GM12878 (cell line): ENCODE measurements at regions not wholly inside any gene's neighbourhood (a gene's known extent, or its start where the extent isn't known, plus 50 kb on each side); places are given as distances from the start of the nearest gene placed in this dataset.

Experiments used
- ATAC-seq: fragments of 200-7000 bp; cut with Tn5 transposase; 3 replicates; pipeline ENCODE4 v1.9.1; 2020; ENCODE audit warnings: mild to moderate bottlenecking, moderate library complexity
- BruUV-seq: library from RNA; stranded (reverse); fragments of 400-500 nt; replicated peaks from 2 replicates; lab custom pipeline; 2021; lab: Mats Ljungman, UMichigan
- CTCF ChIA-PET: fragments of 300-600 bp; sonication (Branson Sonifier 250); formaldehyde crosslinking; extraction: SDS; loops from one replicate; lab custom pipeline; 2021; ENCODE audit warnings: inconsistent platforms; lab: Yijun Ruan, JAX
- POLR2A ChIA-PET: fragments of 350-600 bp; formaldehyde crosslinking; extraction: SDS; loops from one replicate; lab custom pipeline; 2021; ENCODE audit warnings: inconsistent platforms; lab: Charles Lee
- RAD21 ChIA-PET: fragments of 300-600 bp; sonication (Branson Sonifier 250); formaldehyde crosslinking; loops from one replicate; lab custom pipeline; 2023; ENCODE audit warnings: antibody characterized with exemption; ENCODE audit not compliant: unreplicated experiment; lab: Charles Lee
- SMC1A ChIA-PET: fragments of 300-600 bp; sonication (Branson Sonifier 250); formaldehyde crosslinking; loops from one replicate; lab custom pipeline; 2023; ENCODE audit not compliant: unreplicated experiment, uncharacterized antibody; lab: Charles Lee
- DNase-seq: peaks from one replicate; pipeline ENCODE4 v3.0.0-alpha.2; 2011; ENCODE audit warnings: low read depth, low spot score
- FAIRE-seq: peaks from 3 replicates; lab custom pipeline; 2011; peaks lifted over from hg19 to GRCh38; lab: Jason Lieb, UNC
- H2AFZ ChIP-seq: 2 replicates; pipeline ENCODE4 v1.6.0; 2011; ENCODE audit warnings: low read depth, low read length, control low read depth; ENCODE audit not compliant: control insufficient read depth
- H3K27ac ChIP-seq: 2 replicates; pipeline ENCODE4 v1.5.1; 2011; ENCODE audit warnings: control low read depth; ENCODE audit not compliant: control insufficient read depth, insufficient read depth
- H3K27me3 ChIP-seq, 2 experiments: replicated peaks in 1 of 2; 2 replicates each; pipeline versions ENCODE4 v1.6.0 to v1.6.1; 2011; ENCODE audit warnings: low read length in 1 of 2; ENCODE audit not compliant: control insufficient read depth in 2 of 2, insufficient read depth in 2 of 2
- H3K36me3 ChIP-seq, 2 experiments: 2 replicates each; pipeline ENCODE4 v1.5.1; 2011; ENCODE audit warnings: low read length in 1 of 2; ENCODE audit not compliant: control insufficient read depth in 2 of 2, insufficient read depth in 2 of 2
- H3K4me1 ChIP-seq: 2 replicates; pipeline ENCODE4 v1.6.1; 2011; ENCODE audit warnings: mild to moderate bottlenecking, low read length, moderate library complexity, mixed read lengths; ENCODE audit not compliant: control insufficient read depth, insufficient read depth
- H3K4me2 ChIP-seq: 2 replicates; pipeline ENCODE4 v1.6.0; 2011; ENCODE audit warnings: control low read depth; ENCODE audit not compliant: control insufficient read depth, insufficient read depth
- H3K4me3 ChIP-seq: fragments of 200-600 bp; sonication (generic); 2 replicates; pipeline ENCODE4 v1.5.1; 2016
- H3K79me2 ChIP-seq: 2 replicates; pipeline ENCODE4 v1.6.0; 2011; ENCODE audit warnings: low read length; ENCODE audit not compliant: control insufficient read depth, insufficient read depth
- H3K9ac ChIP-seq: 2 replicates; pipeline ENCODE4 v1.8.0; 2011; ENCODE audit warnings: low read length, control low read depth, mixed read lengths; ENCODE audit not compliant: control insufficient read depth, insufficient read depth
- H3K9me3 ChIP-seq: replicated peaks from 3 replicates; pipeline ENCODE4 v1.5.1; 2011; ENCODE audit warnings: mild to moderate bottlenecking, low read length; ENCODE audit not compliant: control insufficient read depth, insufficient read depth
- H4K20me1 ChIP-seq: 2 replicates; pipeline ENCODE4 v1.6.0; 2011; ENCODE audit not compliant: control insufficient read depth, insufficient read depth
- CHD2 ChIP-seq: IDR thresholded peaks from 2 replicates; pipeline ENCODE4 v1.6.1; 2011; ENCODE audit warnings: low read depth, low read length, improper control_type of control experiment, borderline replicate concordance
- EP300 ChIP-seq, 2 experiments: fragments of 150-350 bp in 1 of 2; IDR thresholded peaks; 2 replicates each; pipeline ENCODE4 v1.6.1; 2011 to 2012; ENCODE audit warnings: low read depth in 2 of 2, low read length in 2 of 2, borderline replicate concordance in 1 of 2, improper control_type of control experiment in 1 of 2, inconsistent platforms in 1 of 2; ENCODE audit not compliant: control insufficient read depth in 1 of 2
- ETV6 ChIP-seq, 2 experiments: fragments of 450-650 bp in 1 of 2; IDR thresholded peaks in 1 of 2; conservative IDR thresholded peaks in 1 of 2; 2 replicates each; pipeline ENCODE4 v1.6.1; 2014; ENCODE audit warnings: antibody characterized with exemption in 1 of 2, borderline replicate concordance in 1 of 2, low read depth in 1 of 2, mild to moderate bottlenecking in 1 of 2, moderate library complexity in 1 of 2
- FOS ChIP-seq: IDR thresholded peaks from 3 replicates; pipeline ENCODE4 v1.6.1; 2011; ENCODE audit warnings: borderline replicate concordance; ENCODE audit not compliant: insufficient read length; ENCODE audit errors: extremely low read depth
- JUND ChIP-seq: IDR thresholded peaks from 2 replicates; pipeline ENCODE4 v1.6.1; 2012; ENCODE audit warnings: low read depth, mild to moderate bottlenecking, low read length, improper control_type of control experiment, moderate library complexity
- POU2F2 ChIP-seq: IDR thresholded peaks from 3 replicates; pipeline ENCODE4 v1.6.1; 2011; ENCODE audit warnings: low read depth, mild to moderate bottlenecking, low read length, borderline replicate concordance
- STAT3 ChIP-seq: IDR thresholded peaks from 2 replicates; pipeline ENCODE4 v1.6.1; 2011; ENCODE audit warnings: low read depth, low read length, improper control_type of control experiment
- TARDBP ChIP-seq: IDR thresholded peaks from 2 replicates; pipeline ENCODE4 v1.6.1; 2016; ENCODE audit warnings: borderline replicate concordance
- ZNF207 ChIP-seq: fragments of 450-650 bp; IDR thresholded peaks from 2 replicates; pipeline ENCODE4 v1.6.1; 2014; ENCODE audit warnings: antibody characterized with exemption, mild to moderate bottlenecking, borderline replicate concordance
- ZNF622 ChIP-seq: fragments of 450-650 bp; IDR thresholded peaks from 2 replicates; pipeline ENCODE4 v1.6.1; 2017; ENCODE audit warnings: mild to moderate bottlenecking, inconsistent platforms
- WGBS: methylation state at CpG from one replicate; pipeline ENCODE4 v1.1.6; 2016; ENCODE audit warnings: low lambda C conversion rate; ENCODE audit not compliant: insufficient replicate concordance, insufficient coverage; ENCODE audit errors: missing lambda C conversion rate; 5-methylcytosine and 5-hydroxymethylcytosine counted together
- in situ Hi-C: fragments of 300-500 bp; cut with MboI; formaldehyde crosslinking; loops from 9 replicates; pipeline ENCODE4 v1.14.3; 2018; ENCODE audit warnings: mixed read lengths
- intact Hi-C: fragments of 100-400 bp; cut with micrococcal nuclease; formaldehyde crosslinking; loops from one replicate; pipeline ENCODE4 v1.14.2; 2022; ENCODE audit not compliant: unreplicated experiment
- TF ChIP-seq, protein P1 (sequence below): fragments of 450-650 bp; formaldehyde crosslinking; IDR thresholded peaks from 2 replicates; pipeline ENCODE4 v1.5.0; 2022; ENCODE audit warnings: mild to moderate bottlenecking, missing genetic modification characterization
- TF ChIP-seq, protein P2 (sequence below): fragments of 150-350 bp; IDR thresholded peaks from 2 replicates; pipeline ENCODE4 v1.6.1; 2014; ENCODE audit warnings: mild to moderate bottlenecking, low read depth, low read length

DNA sequence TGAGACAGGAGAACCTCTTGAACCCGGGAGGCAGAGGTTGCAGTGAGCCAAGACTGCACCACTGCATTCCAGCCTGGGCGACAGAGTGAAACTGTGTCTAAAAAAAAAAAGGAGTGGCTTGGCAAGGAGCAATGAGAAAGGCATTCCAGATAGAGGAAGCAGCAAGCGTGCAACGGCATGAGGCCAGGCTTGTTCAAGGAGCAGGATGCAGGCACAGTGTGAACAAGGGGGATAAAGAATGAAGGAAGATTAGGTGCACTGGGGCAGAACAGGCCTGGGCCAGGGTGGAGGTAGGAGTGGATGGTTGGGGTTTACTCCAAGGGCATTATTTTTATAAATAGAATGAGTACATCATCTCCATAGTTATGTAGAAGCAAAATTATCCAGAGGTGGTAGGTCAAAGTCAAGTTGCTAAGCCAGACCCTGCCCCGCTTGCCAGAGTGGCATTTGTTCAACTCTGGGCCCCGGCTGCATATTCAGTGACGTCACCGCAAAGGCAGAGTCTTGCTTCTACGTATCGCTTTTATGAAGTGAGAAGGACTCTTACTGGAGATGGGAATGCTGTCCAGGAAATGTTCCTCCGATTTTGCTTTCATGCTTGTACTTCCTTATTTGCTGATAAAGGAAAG, 100.2 kb downstream of the KATNIP start (continued):
- TF ChIP-seq, protein P1, sequence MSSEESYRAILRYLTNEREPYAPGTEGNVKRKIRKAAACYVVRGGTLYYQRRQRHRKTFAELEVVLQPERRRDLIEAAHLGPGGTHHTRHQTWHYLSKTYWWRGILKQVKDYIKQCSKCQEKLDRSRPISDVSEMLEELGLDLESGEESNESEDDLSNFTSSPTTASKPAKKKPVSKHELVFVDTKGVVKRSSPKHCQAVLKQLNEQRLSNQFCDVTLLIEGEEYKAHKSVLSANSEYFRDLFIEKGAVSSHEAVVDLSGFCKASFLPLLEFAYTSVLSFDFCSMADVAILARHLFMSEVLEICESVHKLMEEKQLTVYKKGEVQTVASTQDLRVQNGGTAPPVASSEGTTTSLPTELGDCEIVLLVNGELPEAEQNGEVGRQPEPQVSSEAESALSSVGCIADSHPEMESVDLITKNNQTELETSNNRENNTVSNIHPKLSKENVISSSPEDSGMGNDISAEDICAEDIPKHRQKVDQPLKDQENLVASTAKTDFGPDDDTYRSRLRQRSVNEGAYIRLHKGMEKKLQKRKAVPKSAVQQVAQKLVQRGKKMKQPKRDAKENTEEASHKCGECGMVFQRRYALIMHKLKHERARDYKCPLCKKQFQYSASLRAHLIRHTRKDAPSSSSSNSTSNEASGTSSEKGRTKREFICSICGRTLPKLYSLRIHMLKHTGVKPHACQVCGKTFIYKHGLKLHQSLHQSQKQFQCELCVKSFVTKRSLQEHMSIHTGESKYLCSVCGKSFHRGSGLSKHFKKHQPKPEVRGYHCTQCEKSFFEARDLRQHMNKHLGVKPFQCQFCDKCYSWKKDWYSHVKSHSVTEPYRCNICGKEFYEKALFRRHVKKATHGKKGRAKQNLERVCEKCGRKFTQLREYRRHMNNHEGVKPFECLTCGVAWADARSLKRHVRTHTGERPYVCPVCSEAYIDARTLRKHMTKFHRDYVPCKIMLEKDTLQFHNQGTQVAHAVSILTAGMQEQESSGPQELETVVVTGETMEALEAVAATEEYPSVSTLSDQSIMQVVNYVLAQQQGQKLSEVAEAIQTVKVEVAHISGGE (CRISPR knock-in tag) = no peak
- TF ChIP-seq ZNF207 (no peak), POU2F2 (no peak), EP300 (IDR thresholded peaks at IDR 0.05; ENCODE audit: borderline replicate concordance in 1 of 2, control insufficient read depth in 1 of 2, low read depth in 2 of 2, low read length in 2 of 2) (no peak), TARDBP (no peak), CHD2 (no peak)

DNA sequence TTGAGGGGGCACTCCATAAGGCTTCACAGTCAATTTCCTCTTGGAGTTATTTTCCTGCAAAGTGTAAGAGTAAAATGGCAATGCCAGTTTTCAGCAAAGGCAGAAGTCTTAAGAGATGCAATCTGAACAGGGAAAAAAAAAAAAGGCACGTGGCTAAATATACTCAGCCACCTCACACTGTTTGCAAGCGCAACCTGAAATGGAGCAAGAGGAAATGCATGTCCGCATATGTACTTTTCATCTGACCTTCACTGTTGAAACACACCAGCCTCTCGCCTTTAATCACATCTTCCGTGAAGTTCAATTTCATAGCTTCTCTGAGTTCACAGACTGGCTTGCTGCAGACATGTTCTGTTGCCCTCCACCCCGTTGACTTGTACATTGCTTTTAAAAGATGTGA, 101.4 kb downstream of the KATNIP start:
- CTCF ChIA-PET = no interaction called here
- BruUV-seq = no TSS peak
- H3K27me3 ChIP-seq = no peaks in the 10 kb centered on the region
- no peak for ATAC-seq
- H3K27ac ChIP-seq = no peak overlapping the region
- H2AFZ ChIP-seq = no peak overlapping the region
- H3K4me1 ChIP-seq = no peaks in the 10 kb centered on the region
- FAIRE-seq = no peak
- no peak overlapping the region for H3K4me2 ChIP-seq
- H4K20me1 ChIP-seq = no peaks in the 10 kb centered on the region
- 0 out of 4 replicates have a peak, but pooled peaks cover 0 to 6% of the 10 kb centered on the region in 2 experiments for H3K36me3 ChIP-seq
- POLR2A ChIA-PET = no interaction called here
- RAD21 ChIA-PET = no interaction called here
- SMC1A ChIA-PET = no interaction called here
- no peaks in the 10 kb centered on the region for H3K79me2 ChIP-seq
- intact Hi-C loops = no loop called here
- in situ Hi-C loops = no loop called here
- no peaks in the 10 kb centered on the region for H3K9me3 ChIP-seq
- no peak for DNase-seq
- no peak overlapping the region for H3K9ac ChIP-seq
- WGBS = 89% methylated on average over 6 of the region's 6 CpGs
- H3K4me3 ChIP-seq = no peak overlapping the region
- TF ChIP-seq, protein P1 (CRISPR knock-in tag) = no peak
- TF ChIP-seq POU2F2 = no peak
- TF ChIP-seq ZNF622 = no peak
- no peak for TF ChIP-seq JUND
- no peak for TF ChIP-seq ETV6 (conservative IDR thresholded peaks at IDR 0.05 in 1 of 2, IDR thresholded peaks at IDR 0.05 in 1 of 2; ENCODE audit: borderline replicate concordance in 1 of 2, low read depth in 1 of 2)
- TF ChIP-seq, protein P2, sequence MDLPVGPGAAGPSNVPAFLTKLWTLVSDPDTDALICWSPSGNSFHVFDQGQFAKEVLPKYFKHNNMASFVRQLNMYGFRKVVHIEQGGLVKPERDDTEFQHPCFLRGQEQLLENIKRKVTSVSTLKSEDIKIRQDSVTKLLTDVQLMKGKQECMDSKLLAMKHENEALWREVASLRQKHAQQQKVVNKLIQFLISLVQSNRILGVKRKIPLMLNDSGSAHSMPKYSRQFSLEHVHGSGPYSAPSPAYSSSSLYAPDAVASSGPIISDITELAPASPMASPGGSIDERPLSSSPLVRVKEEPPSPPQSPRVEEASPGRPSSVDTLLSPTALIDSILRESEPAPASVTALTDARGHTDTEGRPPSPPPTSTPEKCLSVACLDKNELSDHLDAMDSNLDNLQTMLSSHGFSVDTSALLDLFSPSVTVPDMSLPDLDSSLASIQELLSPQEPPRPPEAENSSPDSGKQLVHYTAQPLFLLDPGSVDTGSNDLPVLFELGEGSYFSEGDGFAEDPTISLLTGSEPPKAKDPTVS = no peak
- TF ChIP-seq FOS = no peak
- TF ChIP-seq STAT3 = no peak
